GM19438 (cell line): ENCODE measurements at regions not wholly inside any gene's neighbourhood (a gene's known extent, or its start where the extent isn't known, plus 50 kb on each side); places are given as distances from the start of the nearest gene placed in this dataset.

Experiments used
- ATAC-seq: cut with Tn5 transposase; IDR thresholded peaks from one replicate; pipeline ENCODE4 v1.9.1; 2021; ENCODE audit warnings: low read depth; ENCODE audit not compliant: unreplicated experiment

DNA sequence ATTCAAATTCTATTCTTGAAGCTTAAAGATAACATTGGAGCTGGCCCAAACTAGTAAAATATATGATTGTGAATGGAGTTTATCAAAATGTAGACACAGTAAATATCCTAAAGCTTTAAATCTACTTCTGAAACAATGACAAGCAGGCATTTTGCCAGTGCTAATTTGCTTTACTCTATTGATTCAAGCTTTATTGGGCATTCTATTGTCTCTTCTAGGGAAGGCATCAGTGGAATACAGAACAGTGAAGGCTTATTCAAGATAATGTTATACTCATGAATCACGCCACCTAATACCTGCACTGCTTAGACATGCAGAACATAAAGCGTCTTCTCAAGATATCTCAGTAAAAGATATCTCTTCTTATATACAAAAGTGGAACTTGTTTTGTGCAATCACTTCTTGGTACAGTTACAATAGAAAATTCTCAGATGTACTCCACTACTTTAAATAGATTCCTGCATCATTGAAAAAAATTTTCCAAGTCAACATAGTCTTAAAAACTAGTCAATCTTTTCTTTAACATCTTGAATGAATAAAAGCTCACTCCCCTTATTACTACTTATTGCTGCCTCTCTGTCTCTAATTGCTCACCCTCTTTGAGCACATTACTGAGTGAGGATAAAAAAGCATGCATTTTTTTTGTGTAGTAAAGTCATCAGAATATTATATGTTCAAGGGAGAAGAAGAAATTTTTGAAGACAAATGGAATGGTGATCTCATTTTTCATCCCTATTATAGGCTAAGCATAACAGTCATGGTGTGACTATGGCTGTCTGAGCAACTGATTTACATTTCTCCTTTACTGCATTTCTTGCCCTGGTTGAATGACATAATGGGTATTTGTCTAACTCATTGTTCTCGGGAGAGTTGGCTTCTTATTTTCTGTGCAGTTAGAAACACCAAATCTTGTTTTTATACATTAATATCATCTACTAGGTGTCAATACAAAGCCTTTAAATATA, 98.0 kb upstream of the E2F7 start:
- ATAC-seq = no peak

GRCh38 chr12:77161944-77162343, 96.6 kb upstream of the E2F7 start:
- no peak for ATAC-seq

GRCh38 chr12:77160931-77161330, 95.6 kb upstream of the E2F7 start:
- no peak for ATAC-seq

GRCh38 chr12:77153706-77154105, 88.3 kb upstream of the E2F7 start:
- no peak for ATAC-seq

DNA sequence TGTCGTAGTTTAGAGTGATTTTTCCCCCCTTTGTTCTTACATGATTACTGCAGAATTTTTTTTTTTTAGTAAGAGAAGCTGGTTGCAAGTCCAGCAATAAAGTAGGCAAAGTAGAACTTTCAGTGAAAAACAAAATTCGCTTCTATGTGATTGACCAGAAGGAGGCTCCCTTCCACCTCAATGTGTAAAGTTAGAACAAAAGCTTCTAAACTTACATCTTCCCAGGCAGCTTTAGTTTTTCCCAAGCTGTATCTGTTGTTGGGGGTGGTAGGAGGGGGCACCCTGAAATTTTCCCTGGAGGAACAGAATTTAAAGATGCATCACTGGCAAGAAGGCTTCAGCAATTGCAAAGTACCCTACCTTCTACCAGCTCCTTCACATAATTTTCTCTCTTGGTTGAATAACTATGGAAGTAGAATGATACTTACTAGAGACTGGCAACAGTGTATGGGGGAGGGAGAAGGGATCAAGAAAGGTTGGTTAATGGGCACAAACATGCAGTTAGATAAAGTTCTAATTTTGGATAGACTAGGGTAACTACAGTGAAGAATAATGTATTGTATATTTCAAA, 87.3 kb upstream of the E2F7 start:
- no peak for ATAC-seq

DNA sequence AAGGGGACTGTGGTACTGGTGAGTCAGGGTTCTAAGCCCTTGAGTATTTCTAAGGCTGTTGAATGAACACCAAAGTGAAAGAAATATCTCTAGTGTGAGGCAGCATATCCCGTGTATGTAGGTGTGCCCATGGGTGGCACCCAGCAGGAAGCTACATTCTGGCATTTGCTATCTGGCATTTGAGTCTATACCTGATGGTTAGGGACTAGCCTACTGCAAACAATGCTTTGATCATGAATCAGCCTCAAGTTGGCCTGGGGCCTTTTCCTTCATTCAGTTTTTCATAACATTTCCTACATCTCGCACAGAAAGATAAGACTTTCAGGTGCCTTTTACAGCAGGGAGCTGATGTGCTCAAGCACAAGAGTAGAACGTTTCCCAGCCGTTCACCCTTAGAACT, 85.7 kb upstream of the E2F7 start:
- no peak for ATAC-seq

- no peak for ATAC-seq
Measured at GRCh38 chr12:77133566-77133965, 68.2 kb upstream of the E2F7 start.

- ATAC-seq = no peak
Measured at GRCh38 chr12:77131977-77132490, 66.7 kb upstream of the E2F7 start.

DNA sequence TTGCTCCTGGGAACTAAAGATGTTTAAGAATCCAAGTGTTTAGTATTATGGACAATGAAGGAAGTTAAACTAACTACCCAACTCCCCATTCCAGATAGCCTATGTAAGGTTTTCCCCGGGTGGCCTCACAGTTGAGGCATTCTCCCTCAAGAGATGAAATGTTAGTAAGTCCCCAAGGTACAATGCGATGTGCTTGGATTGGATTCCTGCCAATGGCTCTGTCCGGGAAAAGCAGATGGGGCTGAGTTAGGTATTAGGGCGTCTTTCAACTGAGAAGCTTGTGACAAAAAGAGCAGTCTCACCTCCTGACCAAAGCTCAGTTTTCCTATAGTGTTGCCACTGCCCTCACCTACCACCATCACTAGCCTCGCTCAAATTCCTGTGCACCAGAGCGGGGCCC, 64.8 kb upstream of the E2F7 start:
- no peak for ATAC-seq

DNA sequence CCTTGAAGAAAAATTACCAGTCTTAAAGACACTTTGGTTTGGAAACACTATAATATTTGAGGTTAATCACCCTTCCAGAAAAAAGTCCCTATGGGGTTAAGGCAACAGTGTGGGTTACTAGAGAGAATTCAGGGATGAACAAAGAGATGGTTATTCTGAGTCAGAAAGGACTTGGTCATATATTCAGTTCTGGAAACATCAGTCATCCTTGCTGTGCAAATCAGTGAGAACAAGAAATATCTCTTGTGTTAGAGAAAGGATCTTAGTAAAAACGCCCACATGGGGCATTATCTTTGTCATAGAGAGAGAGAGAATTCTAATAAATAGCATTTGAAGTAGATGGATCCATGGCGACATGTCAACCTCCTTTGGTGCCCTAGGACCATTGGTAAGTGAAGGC, 59.4 kb upstream of the E2F7 start:
- no peak for ATAC-seq

GRCh38 chr12:77122661-77123060, 57.3 kb upstream of the E2F7 start:
- ATAC-seq = no peak

GRCh38 chr12:77122236-77122635, 56.9 kb upstream of the E2F7 start:
- no peak for ATAC-seq

GRCh38 chr12:77120156-77121085, 55.1 kb upstream of the E2F7 start:
- ATAC-seq = no peak

DNA sequence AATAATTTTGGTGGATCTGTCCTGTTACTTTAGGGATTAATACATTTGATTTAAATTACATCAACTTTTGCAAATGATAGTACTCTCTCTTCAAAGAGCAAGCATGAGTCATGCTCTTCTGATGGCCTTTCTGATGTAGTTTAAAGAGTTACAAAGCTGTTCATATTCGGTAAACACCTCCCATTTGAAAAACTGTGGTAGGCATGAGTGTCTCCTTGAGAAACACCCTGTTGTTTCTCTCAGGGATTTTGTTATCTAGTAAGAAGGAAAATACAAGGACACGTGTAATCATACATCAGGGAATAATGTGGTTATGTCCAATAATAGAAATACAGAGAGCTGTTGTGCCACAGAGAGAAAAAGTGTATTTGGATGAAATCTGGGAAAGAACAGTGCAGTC, 53.3 kb upstream of the E2F7 start:
- no peak for ATAC-seq

- no peak for ATAC-seq
Measured at GRCh38 chr12:77116277-77116676, 50.9 kb upstream of the E2F7 start.

DNA sequence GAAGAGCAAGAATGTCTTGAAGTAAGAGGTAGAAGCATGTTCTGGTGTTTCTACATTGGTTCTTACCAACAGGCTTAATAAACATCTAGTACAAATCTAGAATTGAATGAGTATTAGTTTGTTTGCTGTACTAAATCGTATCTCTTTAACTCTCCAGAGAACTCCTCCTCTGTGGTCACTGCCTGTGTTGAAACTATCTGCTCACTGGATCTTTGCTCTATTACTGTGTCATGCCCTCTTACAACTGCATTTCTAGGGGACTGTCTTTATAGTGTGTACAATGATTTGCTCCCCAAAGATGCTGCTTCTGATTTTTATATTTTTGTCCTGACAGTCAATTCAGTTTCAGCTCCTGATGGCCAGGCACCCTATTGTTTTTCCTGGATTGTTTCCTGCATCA, 50.1 kb upstream of the E2F7 start:
- no peak for ATAC-seq
